ENCODE measurements at regions not wholly inside any gene's neighbourhood (a gene's known extent, or its start where the extent isn't known, plus 50 kb on each side); places are given as distances from the start of the nearest gene placed in this dataset.
"Not testable (repeated sequence)": the region's sequence is repeated elsewhere in the genome, so short reads cannot be mapped to it uniquely, and the experiment has no call there.

- no peak for DNase-seq
Measured at GRCh38 chr3:164080208-164080607, 998.1 kb downstream of the SI start.

- no peak for DNase-seq
Measured at GRCh38 chr3:164064298-164064697, 1014.0 kb downstream of the SI start.

GRCh38 chr3:164060923-164061322, 1017.4 kb downstream of the SI start:
- DNase-seq: no peak

GRCh38 chr3:164049847-164050246, 1028.4 kb downstream of the SI start:
- no peak for DNase-seq

GRCh38 chr3:164048451-164048850, 1029.8 kb downstream of the SI start:
- DNase-seq: no peak

- no peak for DNase-seq
Measured at GRCh38 chr3:164040991-164041390, 1037.3 kb downstream of the SI start.

- DNase-seq: no peak
Measured at GRCh38 chr3:164030194-164030593, 1048.1 kb downstream of the SI start.

- no peak for DNase-seq
Measured at GRCh38 chr3:164024786-164025185, 1053.5 kb downstream of the SI start.

GRCh38 chr3:164023480-164023879, 1054.8 kb downstream of the SI start:
- no peak for DNase-seq

- no peak for DNase-seq
Measured at GRCh38 chr3:164018500-164018899, 1059.8 kb downstream of the SI start.

GRCh38 chr3:164007765-164008164, 1070.5 kb downstream of the SI start:
- DNase-seq: no peak

- no peak for DNase-seq
Measured at GRCh38 chr3:164004205-164004604, 1074.1 kb downstream of the SI start.

GRCh38 chr3:164003016-164003415, 1075.3 kb downstream of the SI start:
- DNase-seq: not testable (repeated sequence)

- DNase-seq: no peak
Measured at GRCh38 chr3:163983940-163984339, 1094.4 kb downstream of the SI start.

GRCh38 chr3:163971861-163972260, 1106.4 kb downstream of the SI start:
- no peak for DNase-seq

- DNase-seq: no peak
Measured at GRCh38 chr3:163957072-163957471, 1121.2 kb downstream of the SI start.

GRCh38 chr3:163953526-163953925, 1124.8 kb downstream of the SI start:
- no peak for DNase-seq

- no peak for DNase-seq
Measured at GRCh38 chr3:163952499-163952898, 1125.8 kb downstream of the SI start.

- peak; percentile 30 for DNase-seq
Measured at GRCh38 chr3:163951397-163951987, 1126.8 kb downstream of the SI start.

- no peak for DNase-seq
Measured at GRCh38 chr3:163946785-163947184, 1131.5 kb downstream of the SI start.

- DNase-seq: no peak
Measured at GRCh38 chr3:163943664-163944063, 1134.6 kb downstream of the SI start.

- no peak for DNase-seq
Measured at GRCh38 chr3:163939926-163940325, 1138.4 kb downstream of the SI start.

GRCh38 chr3:163936543-163936942, 1141.8 kb downstream of the SI start:
- DNase-seq: no peak

- DNase-seq: no peak
Measured at GRCh38 chr3:163935411-163935810, 1142.9 kb downstream of the SI start.

- DNase-seq: no peak
Measured at GRCh38 chr3:163929069-163929652, 1149.1 kb downstream of the SI start.

Data from hematopoietic multipotent progenitor cell treated with erythropoietin and hydrocortisone succinate and interleukin-3 and kit ligand, for 6 days (in vitro differentiated cells).